Gastrocnemius medialis (tissue), 4 donors: ENCODE measurements at regions not wholly inside any gene's neighbourhood (a gene's known extent, or its start where the extent isn't known, plus 50 kb on each side); places are given as distances from the start of the nearest gene placed in this dataset.

ENCODE experiments used
- ATAC-seq, 2 donors: fragments of 150-250 bp; one replicate each; pipeline ENCODE4 v1.9.1; 2016
- DNase-seq, 2 donors: peaks; one replicate each; pipeline ENCODE4 v3.0.0-alpha.2; 2019
- H3K27ac ChIP-seq, 4 donors: fragments of 200-600 bp; sonication (generic); 1 replicate in 1 of 4; 2 replicates in 3 of 4; pipeline ENCODE4 v1.5.1; 2016 to 2018; ENCODE audit warnings: mild to moderate bottlenecking in 2 of 4, moderate library complexity in 1 of 4
- H3K27me3 ChIP-seq, 3 donors: fragments of 200-600 bp; sonication (generic) in 2 of 3; 1 replicate in 1 of 3; 2 replicates in 2 of 3; pipeline versions ENCODE4 v1.5.1 to v1.6.0; 2016 to 2019; ENCODE audit warnings: mild to moderate bottlenecking in 1 of 3, moderate library complexity in 1 of 3
- H3K36me3 ChIP-seq, 2 donors: fragments of 200-600 bp; sonication (generic) in 1 of 2; one replicate each; pipeline ENCODE4 v1.5.1; 2017 to 2018
- H3K4me1 ChIP-seq, 2 donors: fragments of 200-600 bp; sonication (generic) in 1 of 2; one replicate each; pipeline ENCODE4 v1.5.1; 2016 to 2017; ENCODE audit warnings: mild to moderate bottlenecking in 2 of 2
- H3K4me3 ChIP-seq, 4 donors: fragments of 200-600 bp; sonication (generic) in 3 of 4; 1 replicate in 1 of 4; 2 replicates in 3 of 4; pipeline ENCODE4 v1.5.1; 2016 to 2019; ENCODE audit warnings: mild to moderate bottlenecking in 2 of 4
- H3K9me3 ChIP-seq, 3 donors: fragments of 200-600 bp; sonication (generic) in 2 of 3; 1 replicate in 1 of 3; 2 replicates in 2 of 3; pipeline ENCODE4 v1.5.1; 2016 to 2019
- CTCF ChIP-seq, 5 experiments: fragments of 450-650 bp in 3 of 5; fragments of 200-600 bp in 2 of 5; sonication (generic) in 2 of 5; IDR thresholded peaks in 4 of 5; conservative IDR thresholded peaks in 1 of 5; 1 replicate in 4 of 5; 2 replicates in 1 of 5; pipeline ENCODE4 v1.5.1; 2016 to 2019; ENCODE audit warnings: antibody characterized with exemption in 5 of 5, mild to moderate bottlenecking in 3 of 5, moderate library complexity in 3 of 5
- POLR2A ChIP-seq, 2 donors: fragments of 450-650 bp; IDR thresholded peaks; one replicate each; pipeline ENCODE4 v1.6.1; 2017; ENCODE audit warnings: antibody characterized with exemption in 2 of 2, mild to moderate bottlenecking in 2 of 2, moderate library complexity in 2 of 2
- in situ Hi-C, 4 donors: fragments of 200-750 bp; cut with MboI; loops; one replicate each; pipeline versions ENCODE4 v1.15.0 to v1.8.0; 2017; ENCODE audit warnings: low sequenced_read_pairs in 4 of 4
- intact Hi-C: fragments of 100-400 bp; cut with DNase I; formaldehyde crosslinking; loops from one replicate; pipeline ENCODE4 v1.15.1; 2023; ENCODE audit warnings: low total_unique reads

DNA sequence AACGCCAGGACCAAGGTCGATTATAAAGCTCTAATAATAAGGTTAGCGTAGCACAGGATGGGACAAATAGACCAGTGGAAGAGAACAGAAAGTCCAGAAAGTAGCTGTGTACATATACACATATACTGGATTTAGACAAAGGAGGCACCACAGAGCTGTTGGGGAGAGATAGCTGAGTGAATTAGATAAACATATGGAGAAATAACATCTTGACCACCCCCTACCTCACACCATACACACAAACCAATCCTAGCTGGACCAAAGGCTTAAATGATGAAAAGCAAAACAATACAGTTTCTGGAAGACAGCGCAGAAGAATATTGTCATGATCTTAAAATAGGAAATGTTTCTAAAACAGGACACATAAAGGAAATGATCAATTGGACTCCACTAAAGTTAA, 112.9 kb downstream of the PXDC1 start:
- Histone ChIP-seq H3K9me3 (no peaks in the 10 kb centered on the region), H3K4me3 (no peak overlapping the region), H3K36me3 (no peaks in the 10 kb centered on the region), H3K27ac (no peak overlapping the region), H3K4me1 (no peaks in the 10 kb centered on the region), H3K27me3 (no peaks in the 10 kb centered on the region)
- DNase-seq (no peak), ATAC-seq (no peak)
- intact Hi-C loops: no loop called here
- in situ Hi-C loops: no loop called here
- TF ChIP-seq CTCF (IDR thresholded peaks at IDR 0.05 in 4 of 5, conservative IDR thresholded peaks at IDR 0.05 in 1 of 5) (no peak), POLR2A (IDR thresholded peaks at IDR 0.05) (no peak)

DNA sequence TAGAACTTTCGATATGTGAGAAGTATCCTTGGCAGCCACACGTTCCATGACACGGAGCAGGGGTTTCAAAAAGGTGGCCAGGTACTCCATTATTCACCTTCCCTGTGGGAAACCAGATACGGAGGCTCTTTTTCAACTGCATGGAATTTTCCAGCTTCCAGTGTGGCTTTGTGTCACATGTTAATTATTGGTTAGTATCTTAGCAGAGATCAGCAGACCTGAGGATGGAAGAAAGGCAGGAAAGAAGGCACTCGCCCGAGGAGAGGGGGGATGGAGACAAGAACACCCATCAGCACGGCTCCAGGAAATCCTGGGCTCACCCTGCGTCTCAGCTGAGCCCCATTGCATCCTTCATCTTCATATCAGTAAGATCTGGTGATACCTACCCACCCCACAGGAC, 115.5 kb downstream of the PXDC1 start:
- H3K27ac ChIP-seq: no peak overlapping the region
- no peaks in the 10 kb centered on the region for H3K4me1 ChIP-seq
- H3K9me3 ChIP-seq: no peaks in the 10 kb centered on the region
- no peak for DNase-seq
- intact Hi-C loops: no loop called here
- H3K36me3 ChIP-seq: no peaks in the 10 kb centered on the region
- no peaks in the 10 kb centered on the region for H3K27me3 ChIP-seq
- H3K4me3 ChIP-seq: no peak overlapping the region
- no peak for ATAC-seq
- TF ChIP-seq POLR2A (IDR thresholded peaks at IDR 0.05): no peak
- TF ChIP-seq CTCF (IDR thresholded peaks at IDR 0.05 in 4 of 5, conservative IDR thresholded peaks at IDR 0.05 in 1 of 5): no peak
- in situ Hi-C loops: no loop called here

DNA sequence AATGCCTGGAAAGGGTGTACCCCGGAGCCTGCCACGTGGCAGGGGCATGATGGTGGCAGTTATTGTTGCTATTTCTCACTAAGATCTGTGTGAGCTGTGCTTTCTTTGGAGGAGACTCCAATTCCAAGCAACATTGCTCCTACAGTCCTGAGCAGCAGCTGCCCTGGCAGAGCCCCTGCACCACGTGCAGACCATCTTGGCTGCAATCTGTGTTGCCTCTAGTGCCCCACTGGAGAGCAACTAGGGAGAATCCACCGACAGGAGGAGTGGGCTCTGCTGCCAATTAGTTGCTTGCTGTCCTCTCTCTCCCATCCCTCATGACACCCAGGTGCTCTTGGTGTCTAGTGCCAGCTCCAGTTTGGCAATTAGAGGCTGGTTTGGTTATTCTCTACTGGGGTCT, 116.0 kb downstream of the PXDC1 start:
- ATAC-seq (peak in 1 of 2 donors; percentile 36), DNase-seq (no peak)
- in situ Hi-C loops (no loop called here), intact Hi-C loops (no loop called here)
- no peaks in the 10 kb centered on the region for H3K27me3 ChIP-seq
- no peak overlapping the region for H3K27ac ChIP-seq
- H3K4me1 ChIP-seq: no peaks in the 10 kb centered on the region
- H3K36me3 ChIP-seq: no peaks in the 10 kb centered on the region
- H3K4me3 ChIP-seq: no peak overlapping the region
- H3K9me3 ChIP-seq: no peaks in the 10 kb centered on the region
- TF ChIP-seq CTCF (IDR thresholded peaks at IDR 0.05 in 4 of 5, conservative IDR thresholded peaks at IDR 0.05 in 1 of 5) (no peak), POLR2A (IDR thresholded peaks at IDR 0.05) (no peak)

DNA sequence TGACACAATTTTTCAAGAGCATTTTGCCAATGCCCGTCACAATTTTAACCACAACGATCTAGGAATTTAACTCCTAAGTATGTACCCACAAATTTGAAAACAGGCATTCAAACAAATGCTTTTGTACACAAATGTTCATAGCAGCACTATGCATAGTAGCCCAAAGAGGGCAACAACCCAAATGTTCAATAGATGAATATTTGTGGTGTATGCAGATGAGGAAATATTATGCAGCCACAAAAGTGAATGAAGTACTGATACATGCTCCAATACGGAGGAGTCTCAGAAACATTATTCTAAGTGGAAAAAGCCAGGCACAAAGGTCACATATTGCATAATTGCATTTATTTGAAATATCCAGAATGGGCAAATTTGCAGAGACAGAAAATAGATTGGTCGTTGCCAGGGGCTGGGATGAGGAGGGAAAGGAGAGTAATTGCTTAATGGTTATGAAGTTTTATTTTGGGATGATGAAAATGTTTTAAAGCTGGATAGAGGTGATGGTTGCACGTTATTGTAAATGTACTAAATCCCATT, 117.2 kb downstream of the PXDC1 start:
- ATAC-seq (no peak), DNase-seq (no peak)
- H3K4me1 ChIP-seq: no peaks in the 10 kb centered on the region
- in situ Hi-C loops (no loop called here), intact Hi-C loops (no loop called here)
- H3K27ac ChIP-seq: no peak overlapping the region
- no peaks in the 10 kb centered on the region for H3K36me3 ChIP-seq
- no peaks in the 10 kb centered on the region for H3K27me3 ChIP-seq
- H3K9me3 ChIP-seq: no peaks in the 10 kb centered on the region
- TF ChIP-seq CTCF (IDR thresholded peaks at IDR 0.05 in 4 of 5, conservative IDR thresholded peaks at IDR 0.05 in 1 of 5) (no peak), POLR2A (IDR thresholded peaks at IDR 0.05) (no peak)
- H3K4me3 ChIP-seq: no peak overlapping the region

DNA sequence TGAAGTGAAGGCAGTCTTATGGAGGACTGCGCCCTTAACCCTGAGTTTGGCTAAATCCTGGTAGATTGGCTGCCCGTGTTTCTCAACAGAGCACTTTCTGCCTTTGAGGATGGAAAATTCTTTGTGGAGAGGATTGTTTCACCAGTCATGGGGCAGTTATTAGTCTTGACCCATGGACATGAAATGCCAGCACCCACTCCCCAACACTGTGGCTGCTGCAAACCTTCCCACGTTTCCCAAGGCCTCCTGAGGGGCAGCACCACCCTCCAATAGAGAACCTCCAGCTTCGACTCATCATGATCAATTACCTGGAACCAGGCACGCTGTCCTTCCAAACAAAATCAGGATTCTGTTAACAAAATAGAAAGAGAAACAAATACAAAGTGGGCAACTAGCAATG, 117.8 kb downstream of the PXDC1 start:
- DNase-seq: no peak
- Histone ChIP-seq H3K4me3 (no peak overlapping the region), H3K36me3 (no peaks in the 10 kb centered on the region), H3K9me3 (no peaks in the 10 kb centered on the region), H3K27me3 (no peaks in the 10 kb centered on the region), H3K27ac (no peak overlapping the region), H3K4me1 (no peaks in the 10 kb centered on the region)
- ATAC-seq: no peak
- TF ChIP-seq POLR2A (IDR thresholded peaks at IDR 0.05) (no peak), CTCF (IDR thresholded peaks at IDR 0.05 in 4 of 5, conservative IDR thresholded peaks at IDR 0.05 in 1 of 5) (no peak)
- in situ Hi-C loops: no loop called here
- intact Hi-C loops: no loop called here
